Activated CD4-positive, alpha-beta T cell treated with anti-CD3 and anti-CD28 coated beads, Interleukin-2, amount 50 U/mL, for 24 hours (primary cell): ENCODE measurements at regions not wholly inside any gene's neighbourhood (a gene's known extent, or its start where the extent isn't known, plus 50 kb on each side); places are given as distances from the start of the nearest gene placed in this dataset.
"Not testable (repeated sequence)": the region's sequence is repeated elsewhere in the genome, so short reads cannot be mapped to it uniquely, and the experiment has no call there.

Source experiments
- DNase-seq, 2 donors: peaks; one replicate each; pipeline ENCODE4 v3.0.0-alpha.2; 2020; ENCODE audit warnings: low read depth in 1 of 2, low spot score in 1 of 2

DNA sequence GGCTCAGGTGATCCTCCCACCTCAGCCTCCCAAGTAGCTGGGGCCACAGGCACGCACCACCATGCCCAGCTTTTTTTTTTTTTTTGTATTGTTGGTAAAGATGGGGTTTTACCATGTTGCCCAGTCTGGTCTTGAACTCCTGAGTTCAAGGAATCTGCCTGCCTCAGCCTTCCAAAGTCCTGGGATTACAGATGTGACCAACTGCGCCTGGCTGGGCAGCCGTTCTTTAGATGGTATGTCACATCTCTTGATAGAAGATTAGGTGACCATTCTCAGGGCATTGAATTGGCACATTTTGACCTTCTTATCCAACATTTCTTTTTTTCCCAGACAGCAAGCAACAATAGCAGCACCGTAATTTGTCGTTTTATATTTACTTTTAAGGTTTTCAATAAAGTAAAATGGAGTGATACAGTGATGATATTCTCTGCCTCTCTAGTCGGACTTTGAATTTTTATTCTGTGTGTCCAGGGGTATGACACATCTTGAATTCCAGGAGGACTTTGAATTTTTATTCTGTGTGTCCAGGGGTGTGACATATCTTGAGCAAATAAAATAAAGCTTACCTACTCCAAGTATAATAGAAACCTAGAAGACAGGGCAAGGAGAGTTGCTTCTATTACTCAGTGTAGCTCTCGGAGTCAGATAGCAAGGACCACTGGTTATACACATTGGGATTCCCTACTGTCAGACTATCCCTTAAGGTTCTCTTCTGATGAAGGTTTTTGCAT, 282.4 kb upstream of the NOTCH2NLA start:
- not testable (repeated sequence) for DNase-seq

GRCh38 chr1:146510248-146510983, 281.6 kb upstream of the NOTCH2NLA start:
- DNase-seq, result not testable (repeated sequence)

DNA sequence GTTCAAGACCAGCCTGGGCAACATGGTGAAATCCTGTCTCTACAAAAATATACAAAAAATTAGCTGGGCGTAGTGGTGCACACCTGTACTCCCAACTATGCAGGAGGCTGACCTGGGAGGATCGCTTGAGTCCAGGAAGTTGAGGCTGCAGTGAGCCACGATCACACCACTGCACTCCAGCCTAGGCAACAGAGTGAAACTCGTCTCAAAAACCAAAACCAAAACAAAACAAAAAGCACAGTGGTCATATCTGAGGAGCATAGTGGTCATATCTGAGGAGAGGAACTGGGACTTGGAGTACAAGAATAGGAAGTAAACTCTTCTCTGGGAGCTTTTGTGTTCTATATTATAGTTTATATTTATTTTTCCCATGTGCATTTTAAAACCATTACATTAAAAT, 275.3 kb upstream of the NOTCH2NLA start:
- not testable (repeated sequence) for DNase-seq

GRCh38 chr1:146487555-146487954, 258.7 kb upstream of the NOTCH2NLA start:
- not testable (repeated sequence) for DNase-seq

DNA sequence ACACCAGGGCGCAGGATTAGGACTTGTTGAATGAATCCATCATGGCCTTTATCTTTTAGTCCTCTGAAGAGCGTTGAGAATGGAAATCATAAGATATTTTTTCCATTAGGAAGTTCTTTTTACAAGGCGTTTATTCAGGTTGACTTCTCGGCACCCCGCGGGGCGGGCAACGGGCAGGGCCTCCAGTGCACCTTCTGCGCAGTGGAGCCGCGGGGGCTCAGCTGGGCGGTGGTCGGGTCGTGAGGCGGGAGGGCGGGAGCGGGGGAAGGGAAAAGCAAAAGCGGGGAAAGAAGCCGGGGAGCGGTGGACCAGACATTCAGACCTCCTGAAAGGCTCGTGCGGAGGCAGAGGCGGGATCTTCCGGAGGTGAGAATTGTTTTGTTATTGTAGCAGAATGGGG, 258.3 kb upstream of the NOTCH2NLA start:
- not testable (repeated sequence) for DNase-seq

DNA sequence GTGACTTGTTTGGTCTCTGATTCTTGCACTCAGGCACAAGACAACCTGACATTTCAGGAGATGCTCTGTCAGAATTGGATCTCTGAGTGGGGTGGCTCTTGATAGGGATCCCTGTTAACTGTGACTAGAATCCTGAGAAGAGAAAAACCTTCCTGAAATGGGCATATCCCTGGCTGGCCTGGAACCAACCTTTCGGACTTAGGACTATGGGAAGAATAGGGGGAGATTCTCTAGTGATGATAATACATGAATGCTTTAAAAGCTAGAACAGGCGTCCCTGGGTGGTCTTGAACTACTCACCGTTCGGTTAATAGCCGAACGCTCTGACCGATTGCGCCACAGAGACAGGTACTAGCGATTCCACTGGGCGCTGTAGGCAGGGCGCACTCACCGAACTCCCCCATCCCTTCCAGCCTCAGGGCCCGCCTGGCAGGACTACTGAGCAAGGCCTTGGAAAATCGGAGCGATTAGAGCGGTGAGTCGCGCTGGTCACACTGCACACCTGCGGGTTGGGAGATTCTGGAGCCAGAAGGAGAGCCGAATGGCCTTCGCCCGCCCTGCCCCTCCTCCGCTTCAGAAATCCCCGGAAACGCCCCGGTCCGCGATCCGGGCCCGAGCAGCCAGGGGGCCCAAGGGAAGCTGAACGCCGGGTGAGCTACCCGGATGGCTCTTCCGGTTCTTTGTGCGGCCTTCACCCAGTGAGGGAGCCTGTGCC, 257.6 kb upstream of the NOTCH2NLA start:
- DNase-seq, result not testable (repeated sequence)

DNA sequence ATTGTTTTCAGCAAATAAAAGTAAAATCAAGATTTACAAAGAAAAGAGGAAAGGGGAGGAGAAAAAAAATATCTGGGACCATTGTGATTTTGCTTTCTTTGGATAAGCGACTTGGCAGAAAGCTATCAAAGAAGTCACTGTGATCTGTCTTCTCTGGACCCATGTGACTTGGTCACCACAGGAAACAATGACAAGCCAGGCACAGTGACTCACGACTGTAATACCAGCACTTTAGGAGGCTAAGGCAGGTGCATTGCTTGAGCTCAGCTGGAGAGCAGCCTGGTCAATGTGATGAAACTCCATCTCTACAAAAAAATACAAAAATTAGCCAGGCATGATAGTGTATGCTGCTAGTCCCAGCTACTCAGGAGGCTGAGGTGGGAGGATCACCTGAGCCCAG, 255.4 kb upstream of the NOTCH2NLA start:
- DNase-seq, result not testable (repeated sequence)

- not testable (repeated sequence) for DNase-seq
Measured at GRCh38 chr1:146479188-146479587, 250.4 kb upstream of the NOTCH2NLA start.

DNA sequence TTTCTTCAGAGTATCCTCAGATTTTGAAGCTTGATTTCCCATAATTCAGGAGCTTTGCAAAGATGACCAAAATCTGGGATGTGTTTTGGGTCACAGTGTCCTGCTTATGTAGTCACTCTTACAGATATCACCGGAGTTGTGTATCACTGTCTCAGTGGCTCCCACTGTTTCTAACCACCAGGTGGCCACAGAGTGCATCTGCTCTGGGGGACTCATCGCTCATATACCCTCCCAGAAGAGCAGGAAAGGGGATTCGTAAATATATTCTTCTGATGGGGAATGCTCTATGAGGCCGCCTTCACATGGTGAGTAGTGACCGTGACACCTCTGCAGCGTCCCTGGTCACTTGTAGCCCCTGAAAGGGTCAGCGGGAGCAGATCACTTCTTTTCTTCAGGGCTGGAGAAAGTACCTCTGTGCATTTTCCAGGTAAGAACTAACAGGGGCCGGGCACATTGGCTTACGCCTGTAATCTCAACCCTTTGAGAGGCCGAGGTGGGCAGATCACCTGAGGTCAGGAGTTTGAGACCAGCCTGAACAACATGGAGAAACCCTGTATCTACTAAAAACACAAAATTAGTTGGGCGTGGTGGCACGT, 249.4 kb upstream of the NOTCH2NLA start:
- peak in 1 of 2 donors; percentile 21 for DNase-seq

DNA sequence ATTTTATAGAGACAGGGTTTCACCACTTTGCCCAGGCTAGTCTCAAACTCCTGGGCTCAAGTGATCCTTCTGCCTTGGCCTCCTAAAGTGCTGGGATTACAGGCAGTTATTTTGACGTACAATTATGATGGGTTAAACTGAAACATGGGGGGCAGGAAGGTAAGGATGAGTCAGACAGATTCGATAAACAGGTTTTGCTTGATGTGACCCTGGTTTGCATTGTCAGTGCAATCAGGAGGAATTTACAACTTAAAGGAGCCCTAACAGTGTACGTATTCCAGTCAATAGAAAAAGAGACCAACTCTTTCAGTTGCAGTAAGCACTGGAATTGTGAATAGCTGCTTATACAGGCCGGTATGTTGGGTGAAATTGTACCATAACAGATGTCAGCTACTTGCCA, 246.3 kb upstream of the NOTCH2NLA start:
- not testable (repeated sequence) for DNase-seq

DNA sequence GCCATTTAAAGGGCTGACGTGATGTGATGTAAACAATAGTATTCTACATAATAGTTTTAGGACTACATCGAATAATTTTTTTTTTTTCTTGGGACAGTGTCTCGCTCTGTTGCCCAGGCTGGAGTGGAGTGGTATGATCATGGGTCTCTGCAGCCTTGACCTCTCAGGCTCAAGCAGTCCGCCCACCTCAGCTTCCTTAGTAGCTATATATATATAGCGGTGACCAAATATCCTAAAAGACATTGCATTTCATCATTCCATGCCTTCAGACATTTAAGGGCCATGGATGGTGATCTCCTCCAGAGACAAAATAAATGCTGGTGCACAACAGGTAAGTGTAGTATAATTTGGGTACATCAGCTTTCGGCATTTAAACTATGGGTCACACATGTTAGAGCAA, 245.4 kb upstream of the NOTCH2NLA start:
- DNase-seq, result not testable (repeated sequence)

GRCh38 chr1:146472192-146472861, 243.5 kb upstream of the NOTCH2NLA start:
- DNase-seq, result peak; percentile 42 to 65

DNA sequence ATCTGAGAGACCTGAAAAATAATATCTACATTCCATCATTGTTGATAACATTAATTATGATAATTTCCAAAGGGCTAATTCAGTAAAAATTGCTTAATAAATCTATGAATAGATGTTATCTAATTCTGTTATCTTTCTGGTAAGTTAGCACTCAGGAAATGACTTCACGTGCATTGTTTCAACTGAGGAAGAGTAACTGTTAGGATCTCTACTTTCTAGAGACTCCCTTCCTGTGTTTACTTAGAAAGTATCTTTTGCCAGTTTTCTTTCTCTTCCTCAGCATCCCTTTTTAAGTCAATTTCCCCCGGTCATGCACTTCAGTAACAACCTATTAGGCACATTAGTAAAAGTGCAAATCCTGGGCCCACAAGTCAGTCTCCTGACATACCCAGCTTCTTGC, 231.1 kb upstream of the NOTCH2NLA start:
- not testable (repeated sequence) for DNase-seq

DNA sequence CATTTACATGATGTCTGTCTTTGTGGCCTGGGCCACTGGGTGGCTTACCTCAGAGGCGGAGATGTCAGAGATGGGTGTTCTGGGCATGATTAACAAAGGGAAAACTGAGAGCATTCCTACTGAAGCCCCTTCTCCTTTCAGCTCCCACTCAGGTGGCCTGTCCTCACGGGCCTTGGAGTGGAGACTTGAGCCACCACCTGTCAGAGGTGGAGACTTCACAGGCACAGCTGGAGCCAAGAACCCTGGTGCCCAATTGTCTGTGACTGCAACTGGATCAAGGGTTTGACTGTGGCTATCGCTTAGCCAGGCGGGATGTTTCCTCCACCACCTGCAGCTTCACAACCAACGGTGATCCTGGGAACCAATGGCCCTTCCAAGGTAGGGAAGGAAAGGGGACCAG, 230.5 kb upstream of the NOTCH2NLA start:
- not testable (repeated sequence) for DNase-seq

- not testable (repeated sequence) for DNase-seq
Measured at GRCh38 chr1:146448877-146449246, 220.0 kb upstream of the NOTCH2NLA start.

GRCh38 chr1:146448212-146448876, 219.5 kb upstream of the NOTCH2NLA start:
- peak in 1 of 2 donors; percentile 37 for DNase-seq

GRCh38 chr1:146443871-146444222, 215.0 kb upstream of the NOTCH2NLA start:
- peak in 1 of 2 donors; percentile 29 for DNase-seq

DNA sequence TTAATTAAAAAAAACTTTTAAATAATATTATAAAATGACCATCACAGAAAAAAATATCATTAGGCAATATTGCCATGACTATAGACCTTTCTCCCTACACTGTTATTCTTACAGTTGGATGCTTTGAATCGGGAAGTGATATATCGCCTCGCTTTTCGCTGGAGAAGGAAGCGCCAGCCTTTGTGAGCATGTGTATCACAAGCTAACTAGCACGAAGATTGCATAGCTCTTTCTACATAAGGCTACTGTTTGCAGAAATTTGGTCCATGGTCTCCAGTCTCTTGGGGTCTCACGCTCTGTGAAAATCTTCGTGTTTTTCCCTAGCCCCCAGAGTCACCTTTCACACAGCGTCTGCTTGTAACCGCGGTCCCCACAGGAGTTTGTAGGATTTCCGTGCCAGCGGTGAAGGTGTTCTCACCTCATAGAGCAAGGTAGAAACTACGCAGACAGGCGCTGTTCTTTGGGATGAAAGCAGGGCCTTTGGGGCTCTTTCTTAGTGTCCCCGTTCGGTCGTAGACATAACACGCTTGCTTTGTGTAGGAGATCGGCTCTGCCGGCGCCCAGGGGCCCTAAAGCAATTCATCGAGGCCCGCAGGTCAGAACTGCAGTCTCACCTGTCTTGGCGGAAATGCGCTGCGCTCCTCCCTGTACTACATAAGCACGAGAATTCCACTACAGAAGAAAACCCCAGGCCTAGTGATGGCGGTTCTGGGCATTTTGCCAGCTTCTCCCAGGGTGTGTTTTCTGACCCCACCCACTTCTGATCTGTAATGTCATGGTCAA, 214.5 kb upstream of the NOTCH2NLA start:
- not testable (repeated sequence) for DNase-seq

DNA sequence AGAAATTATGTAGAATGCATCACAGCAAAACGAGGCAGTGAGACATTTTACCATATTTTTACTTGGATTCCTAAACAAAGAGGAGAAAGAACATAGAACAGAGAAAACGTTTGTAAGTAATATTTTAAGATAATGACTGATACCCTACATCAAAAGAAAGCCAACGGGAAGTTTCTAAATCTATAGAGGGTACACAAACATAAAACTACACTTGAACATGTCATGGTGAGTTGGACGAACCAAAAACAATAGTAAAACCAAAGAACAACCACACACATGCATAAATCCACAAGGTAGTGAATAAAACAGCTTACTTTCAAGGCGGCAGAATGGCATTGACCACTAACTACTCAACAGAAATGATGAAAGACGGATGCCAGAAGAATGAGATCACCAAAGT, 209.7 kb upstream of the NOTCH2NLA start:
- not testable (repeated sequence) for DNase-seq

DNA sequence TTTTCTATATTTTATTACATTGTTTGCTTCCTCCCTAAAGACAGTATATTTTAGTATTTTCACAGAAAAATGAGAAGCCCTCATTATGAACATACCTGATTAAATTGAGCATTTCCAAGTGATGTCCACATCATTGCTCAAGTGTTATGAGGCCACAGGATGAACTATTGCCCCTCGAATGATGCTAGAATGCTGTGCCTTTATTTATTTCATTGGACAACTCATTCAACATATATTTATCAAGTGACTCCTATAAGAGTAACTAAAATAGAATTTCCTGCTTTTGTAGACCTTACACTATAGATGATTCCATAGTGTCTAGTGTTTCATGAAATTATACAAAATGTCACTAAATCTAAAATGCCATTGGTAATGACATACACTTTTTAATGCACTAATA, 187.8 kb upstream of the NOTCH2NLA start:
- not testable (repeated sequence) for DNase-seq
